H9 (cell line): ENCODE measurements at regions not wholly inside any gene's neighbourhood (a gene's known extent, or its start where the extent isn't known, plus 50 kb on each side); places are given as distances from the start of the nearest gene placed in this dataset.

ENCODE experiments used
- DNase-seq: peaks from one replicate; pipeline ENCODE4 v3.0.0-alpha.2; 2017
- H2AFZ ChIP-seq: one replicate; pipeline ENCODE4 v1.6.1; 2013; ENCODE audit warnings: mild to moderate bottlenecking, low read length, control low read depth, moderate library complexity
- H2AK5ac ChIP-seq: 2 replicates; pipeline ENCODE4 v1.6.1; 2013; ENCODE audit warnings: low read length, control low read depth, mixed read lengths; ENCODE audit not compliant: insufficient read length
- H2BK120ac ChIP-seq: one replicate; pipeline ENCODE4 v1.6.1; 2013; ENCODE audit warnings: low read depth, mild to moderate bottlenecking, low read length, control low read depth, inconsistent platforms; ENCODE audit not compliant: poor library complexity, severe bottlenecking
- H2BK12ac ChIP-seq: 2 replicates; pipeline ENCODE4 v1.6.1; 2013; ENCODE audit warnings: low read length, control low read depth, mixed read lengths, low read depth; ENCODE audit not compliant: insufficient read length
- H2BK15ac ChIP-seq: 2 replicates; pipeline ENCODE4 v1.6.1; 2013; ENCODE audit warnings: low read depth, low read length, control low read depth
- H2BK20ac ChIP-seq: one replicate; pipeline ENCODE4 v1.6.1; 2013; ENCODE audit warnings: low read depth, mild to moderate bottlenecking, low read length, control low read depth, inconsistent platforms; ENCODE audit not compliant: poor library complexity, severe bottlenecking
- H2BK5ac ChIP-seq: 2 replicates; pipeline ENCODE4 v1.6.1; 2013; ENCODE audit warnings: low read length, control low read depth, mixed read lengths; ENCODE audit not compliant: insufficient read length
- H3K14ac ChIP-seq: 2 replicates; pipeline ENCODE4 v1.6.1; 2013; ENCODE audit warnings: low read length, control low read depth; ENCODE audit not compliant: insufficient read depth
- H3K18ac ChIP-seq: 2 replicates; pipeline ENCODE4 v1.6.1; 2013; ENCODE audit warnings: low read depth, mild to moderate bottlenecking, mixed read lengths, low read length, control low read depth; ENCODE audit not compliant: insufficient read length
- H3K23ac ChIP-seq: 2 replicates; pipeline ENCODE4 v1.6.1; 2013; ENCODE audit warnings: low read length, control low read depth, mixed read lengths, low read depth; ENCODE audit not compliant: insufficient read length
- H3K23me2 ChIP-seq: 2 replicates; pipeline ENCODE4 v1.6.1; 2013; ENCODE audit warnings: low read depth, mild to moderate bottlenecking, mixed read lengths, low read length, control low read depth; ENCODE audit not compliant: insufficient read length, poor library complexity, severe bottlenecking
- H3K27ac ChIP-seq: 2 replicates; pipeline ENCODE4 v1.5.1; 2013; ENCODE audit warnings: low read length, control low read depth, mixed read lengths, low read depth; ENCODE audit not compliant: insufficient read length
- H3K27me3 ChIP-seq: 2 replicates; pipeline ENCODE4 v1.6.1; 2013; ENCODE audit warnings: low read length, control low read depth, inconsistent platforms; ENCODE audit not compliant: insufficient read depth
- H3K4ac ChIP-seq: 2 replicates; pipeline ENCODE4 v1.6.1; 2013; ENCODE audit warnings: low read depth, mild to moderate bottlenecking, control low read depth, inconsistent platforms, low read length, moderate library complexity
- H3K4me1 ChIP-seq: 2 replicates; pipeline ENCODE4 v1.6.1; 2013; ENCODE audit warnings: low read length, control low read depth, inconsistent platforms; ENCODE audit not compliant: insufficient read depth
- H3K4me2 ChIP-seq: 2 replicates; pipeline ENCODE4 v1.6.1; 2013; ENCODE audit warnings: low read length, control low read depth, mixed read lengths; ENCODE audit not compliant: insufficient read length, insufficient read depth
- H3K56ac ChIP-seq: 2 replicates; pipeline ENCODE4 v1.6.1; 2013; ENCODE audit warnings: low read depth, mild to moderate bottlenecking, mixed read lengths, low read length, control low read depth; ENCODE audit not compliant: insufficient read length
- H3K79me1 ChIP-seq: 2 replicates; pipeline ENCODE4 v1.6.1; 2013; ENCODE audit warnings: low read depth, mild to moderate bottlenecking, moderate library complexity, low read length, control low read depth, inconsistent platforms; ENCODE audit not compliant: insufficient read depth, poor library complexity, severe bottlenecking
- H3K79me2 ChIP-seq: 2 replicates; pipeline ENCODE4 v1.6.1; 2013; ENCODE audit warnings: low read length, control low read depth, inconsistent platforms; ENCODE audit not compliant: insufficient read depth
- H3K9ac ChIP-seq: 2 replicates; pipeline ENCODE4 v1.6.1; 2013; ENCODE audit warnings: low read length, control low read depth, mixed read lengths; ENCODE audit not compliant: insufficient read length; ENCODE audit errors: extremely low read depth
- H3K9me3 ChIP-seq: one replicate; pipeline ENCODE4 v1.6.1; 2013; ENCODE audit warnings: low read depth, low read length, inconsistent platforms; ENCODE audit not compliant: control insufficient read depth
- H3T11ph ChIP-seq: one replicate; pipeline ENCODE4 v1.6.1; 2013; ENCODE audit warnings: mild to moderate bottlenecking, low read length, control low read depth, inconsistent platforms
- H4K20me1 ChIP-seq: one replicate; pipeline ENCODE4 v1.6.1; 2013; ENCODE audit not compliant: control insufficient read depth, insufficient read length, insufficient read depth
- H4K5ac ChIP-seq: 2 replicates; pipeline ENCODE4 v1.6.1; 2013; ENCODE audit warnings: low read depth, mild to moderate bottlenecking, mixed read lengths, low read length, control low read depth; ENCODE audit not compliant: insufficient read length
- H4K8ac ChIP-seq: replicated peaks from 2 replicates; pipeline ENCODE4 v1.6.1; 2013; ENCODE audit warnings: low read length, control low read depth, mixed read lengths, low read depth; ENCODE audit not compliant: insufficient read length
- H4K91ac ChIP-seq: 2 replicates; pipeline ENCODE4 v1.6.1; 2013; ENCODE audit warnings: low read depth, mild to moderate bottlenecking, moderate library complexity, mixed read lengths, low read length, control low read depth; ENCODE audit not compliant: insufficient read length
- H3K27ac Mint-ChIP-seq, 3 experiments: 2 replicates in 2 of 3; 3 replicates in 1 of 3; pipeline ENCODE4 v1.8.0; 2020 to 2021; ENCODE audit warnings: mixed read lengths in 3 of 3, mild to moderate bottlenecking in 1 of 3, moderate library complexity in 1 of 3
- H3K27me3 Mint-ChIP-seq: 2 replicates; pipeline ENCODE4 v1.8.0; 2021; ENCODE audit warnings: low read depth, mild to moderate bottlenecking, moderate library complexity, mixed read lengths
- H3K36me3 Mint-ChIP-seq, 3 experiments: 2 replicates in 2 of 3; 3 replicates in 1 of 3; pipeline ENCODE4 v1.8.0; 2020 to 2021; ENCODE audit warnings: low read depth in 3 of 3, mixed read lengths in 3 of 3; ENCODE audit not compliant: insufficient read depth in 1 of 3
- H3K4me1 Mint-ChIP-seq, 2 experiments: 2 replicates each; pipeline ENCODE4 v1.8.0; 2020; ENCODE audit warnings: mixed read lengths in 2 of 2
- H3K4me3 Mint-ChIP-seq, 2 experiments: 2 replicates in 1 of 2; 3 replicates in 1 of 2; pipeline ENCODE4 v1.8.0; 2020 to 2021; ENCODE audit warnings: mild to moderate bottlenecking in 2 of 2, mixed read lengths in 2 of 2, moderate library complexity in 1 of 2
- H3K9me3 Mint-ChIP-seq, 2 experiments: 2 replicates in 1 of 2; 3 replicates in 1 of 2; pipeline ENCODE4 v1.8.0; 2020; ENCODE audit warnings: mild to moderate bottlenecking in 2 of 2, mixed read lengths in 2 of 2, moderate library complexity in 1 of 2
- CTCF ChIP-seq: fragments of 200-600 bp; sonication (generic); conservative IDR thresholded peaks from 3 replicates; pipeline ENCODE4 v1.8.0; 2021; ENCODE audit warnings: antibody characterized with exemption, mild to moderate bottlenecking
- WGBS: extraction: QIAGEN DNeasy Blood & Tissue Kit; methylation state at CpG from one replicate; pipeline ENCODE4 v1.1.7; 2013; ENCODE audit warnings: missing lambda C conversion rate, low lambda C conversion rate, mixed read lengths; ENCODE audit not compliant: insufficient read length; ENCODE audit errors: extremely low coverage; 5-methylcytosine and 5-hydroxymethylcytosine counted together

- no CpG with 5 or more reads among the region's 9 CpGs for WGBS
- no peak overlapping the region for H3K4ac ChIP-seq
- no peaks in the 10 kb centered on the region for H4K20me1 ChIP-seq
- no peak overlapping the region for H3K9ac ChIP-seq
- H3K9me3 ChIP-seq = no peaks in the 10 kb centered on the region
- no peak overlapping the region for H2BK5ac ChIP-seq
- H3K56ac ChIP-seq = no peak overlapping the region
- H3K4me2 ChIP-seq = no peak overlapping the region
- Mint-ChIP-seq H3K27ac (peak overlapping the region in 2 of 3 experiments; percentile 62 to 65; a peak in 1 of 7 replicates), H3K36me3 (no peaks in the 10 kb centered on the region; a peak in 1 of 7 replicates), H3K9me3 (no peaks in the 10 kb centered on the region), H3K27me3 (no peaks in the 10 kb centered on the region), H3K4me1 (peaks cover 19 to 20% of the 10 kb centered on the region in 2 experiments), H3K4me3 (no peak overlapping the region)
- H3K23ac ChIP-seq = no peak overlapping the region
- no peak for DNase-seq
- no peaks in the 10 kb centered on the region for H3K27me3 ChIP-seq
- H2BK15ac ChIP-seq = no peak overlapping the region
- no peaks in the 10 kb centered on the region for H3K79me1 ChIP-seq
- no peak overlapping the region for H3K27ac ChIP-seq
- no peak for TF ChIP-seq CTCF
- H3K14ac ChIP-seq = no peak overlapping the region
- H2AFZ ChIP-seq = no peak overlapping the region
- H3T11ph ChIP-seq = no peak overlapping the region
- H2BK12ac ChIP-seq = no peak overlapping the region
- no peak overlapping the region for H2BK120ac ChIP-seq
- H3K4me1 ChIP-seq = no peaks in the 10 kb centered on the region
- no peak overlapping the region for H3K18ac ChIP-seq
- H4K5ac ChIP-seq = no peak overlapping the region
- H3K79me2 ChIP-seq = no peaks in the 10 kb centered on the region
- no peak overlapping the region for H2AK5ac ChIP-seq
- H3K23me2 ChIP-seq = no peaks in the 10 kb centered on the region
- H4K8ac ChIP-seq = no peak overlapping the region
- no peak overlapping the region for H4K91ac ChIP-seq
- no peak overlapping the region for H2BK20ac ChIP-seq
These were observed 140.2 kb downstream of the ENC1 start for GRCh38 chr5:74500110-74500917.
